DND-41 (cell line): ENCODE measurements at regions not wholly inside any gene's neighbourhood (a gene's known extent, or its start where the extent isn't known, plus 50 kb on each side); places are given as distances from the start of the nearest gene placed in this dataset.
"Not testable (repeated sequence)": the region's sequence is repeated elsewhere in the genome, so short reads cannot be mapped to it uniquely, and the experiment has no call there.

Source experiments
- EZH2 ChIP-seq: IDR thresholded peaks from 3 replicates; pipeline ENCODE4 v1.6.1; 2012; ENCODE audit warnings: borderline replicate concordance, low read depth, mild to moderate bottlenecking, moderate library complexity, low read length, inconsistent platforms; ENCODE audit not compliant: severe bottlenecking
- TF ChIP-seq, protein P1 (sequence below): IDR thresholded peaks from 2 replicates; pipeline ENCODE4 v1.5.1; 2012; ENCODE audit warnings: borderline replicate concordance, low read length, moderate library complexity, mild to moderate bottlenecking; ENCODE audit not compliant: poor library complexity, severe bottlenecking; ENCODE audit errors: extremely low read depth

DNA sequence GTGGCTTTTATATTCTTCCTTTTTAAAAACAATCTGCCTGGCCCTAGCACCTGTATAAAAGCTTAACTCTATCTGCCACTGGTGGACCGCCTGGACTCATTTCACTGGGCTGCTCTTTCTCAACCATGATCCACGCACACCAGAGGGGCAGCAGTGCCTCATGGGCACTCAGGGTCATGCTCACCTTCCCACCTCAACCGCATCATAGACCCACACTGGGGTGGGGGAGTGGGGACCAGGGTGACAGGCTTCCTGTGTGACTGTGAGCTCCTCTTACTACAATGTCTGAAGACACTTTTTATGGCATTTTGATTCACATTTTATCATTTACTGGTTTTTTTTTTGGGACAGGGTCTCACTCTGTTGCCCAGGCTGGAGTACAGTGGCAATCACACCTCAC is 4038.8 kb upstream of the TPTE start:
- TF ChIP-seq, protein P1, sequence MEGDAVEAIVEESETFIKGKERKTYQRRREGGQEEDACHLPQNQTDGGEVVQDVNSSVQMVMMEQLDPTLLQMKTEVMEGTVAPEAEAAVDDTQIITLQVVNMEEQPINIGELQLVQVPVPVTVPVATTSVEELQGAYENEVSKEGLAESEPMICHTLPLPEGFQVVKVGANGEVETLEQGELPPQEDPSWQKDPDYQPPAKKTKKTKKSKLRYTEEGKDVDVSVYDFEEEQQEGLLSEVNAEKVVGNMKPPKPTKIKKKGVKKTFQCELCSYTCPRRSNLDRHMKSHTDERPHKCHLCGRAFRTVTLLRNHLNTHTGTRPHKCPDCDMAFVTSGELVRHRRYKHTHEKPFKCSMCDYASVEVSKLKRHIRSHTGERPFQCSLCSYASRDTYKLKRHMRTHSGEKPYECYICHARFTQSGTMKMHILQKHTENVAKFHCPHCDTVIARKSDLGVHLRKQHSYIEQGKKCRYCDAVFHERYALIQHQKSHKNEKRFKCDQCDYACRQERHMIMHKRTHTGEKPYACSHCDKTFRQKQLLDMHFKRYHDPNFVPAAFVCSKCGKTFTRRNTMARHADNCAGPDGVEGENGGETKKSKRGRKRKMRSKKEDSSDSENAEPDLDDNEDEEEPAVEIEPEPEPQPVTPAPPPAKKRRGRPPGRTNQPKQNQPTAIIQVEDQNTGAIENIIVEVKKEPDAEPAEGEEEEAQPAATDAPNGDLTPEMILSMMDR = not testable (repeated sequence)
- TF ChIP-seq EZH2 = not testable (repeated sequence)
